Aorta (tissue), 5 donors: ENCODE measurements at regions not wholly inside any gene's neighbourhood (a gene's known extent, or its start where the extent isn't known, plus 50 kb on each side); places are given as distances from the start of the nearest gene placed in this dataset.
"Not testable (repeated sequence)": the region's sequence is repeated elsewhere in the genome, so short reads cannot be mapped to it uniquely, and the experiment has no call there.

Experiments used
- ATAC-seq: fragments of 200-7000 bp; cut with Tn5 transposase; one replicate; pipeline ENCODE4 v1.9.1; 2022; ENCODE audit warnings: moderate library complexity; ENCODE audit not compliant: low FRiP score
- DNase-seq, 2 donors: peaks; one replicate each; pipeline ENCODE4 v3.0.0-alpha.2; 2020
- H3K27ac ChIP-seq, 2 donors: one replicate each; pipeline ENCODE4 v1.5.1; 2013; ENCODE audit warnings: low read length in 2 of 2, mild to moderate bottlenecking in 2 of 2, moderate library complexity in 2 of 2, control low read depth in 1 of 2, inconsistent platforms in 1 of 2, low read depth in 1 of 2
- H3K27me3 ChIP-seq, 2 donors: one replicate each; pipeline ENCODE4 v1.6.1; 2013; ENCODE audit warnings: control low read depth in 1 of 2, low read length in 1 of 2, mild to moderate bottlenecking in 1 of 2, moderate library complexity in 1 of 2; ENCODE audit not compliant: insufficient read depth in 2 of 2, control insufficient read depth in 1 of 2
- H3K36me3 ChIP-seq, 2 donors: one replicate each; pipeline ENCODE4 v1.6.1; 2013; ENCODE audit warnings: control low read depth in 1 of 2, low read length in 1 of 2, mild to moderate bottlenecking in 1 of 2; ENCODE audit not compliant: insufficient read depth in 2 of 2, control insufficient read depth in 1 of 2
- H3K4me1 ChIP-seq, 2 donors: one replicate each; pipeline ENCODE4 v1.6.1; 2013; ENCODE audit warnings: low read length in 2 of 2, control low read depth in 1 of 2, mild to moderate bottlenecking in 1 of 2, moderate library complexity in 1 of 2; ENCODE audit not compliant: insufficient read depth in 2 of 2, control insufficient read depth in 1 of 2
- H3K4me3 ChIP-seq, 2 donors: one replicate each; pipeline ENCODE4 v1.5.1; 2013; ENCODE audit warnings: low read length in 2 of 2, control low read depth in 1 of 2, mild to moderate bottlenecking in 1 of 2
- H3K9me3 ChIP-seq: one replicate; pipeline ENCODE4 v1.6.1; 2013; ENCODE audit warnings: mild to moderate bottlenecking, low read length; ENCODE audit not compliant: control insufficient read depth
- WGBS, 2 donors: extraction: QIAGEN DNeasy Blood & Tissue Kit; methylation state at CpG; one replicate each; pipeline ENCODE4 v1.1.7; 2013; 5-methylcytosine and 5-hydroxymethylcytosine counted together
- intact Hi-C, 2 donors: fragments of 100-400 bp; cut with DNase I; formaldehyde crosslinking; loops; one replicate each; pipeline versions ENCODE4 v1.14.2 to v1.15.0; 2022
- donor health status: healthy with polysubstance abuse.
- donor health status: Bipolar disorder and iron deficiency.
- donor health status: DM: no; HTN: no; CAD: no.
- donor health status: DM: no; HTN: no; CAD: no.
- donor health status: DM: yes; HTN: yes; CAD: no.

GRCh38 chr11:13136272-13136596 is 127.1 kb downstream of the RASSF10 start:
- DNase-seq (no peak), ATAC-seq (no peak)
- intact Hi-C loops = no loop called here
- Histone ChIP-seq H3K4me1 (no peaks in the 10 kb centered on the region), H3K36me3 (no peaks in the 10 kb centered on the region), H3K27me3 (no peaks in the 10 kb centered on the region), H3K9me3 (peaks cover 2% of the 10 kb centered on the region), H3K4me3 (no peak overlapping the region), H3K27ac (no peak overlapping the region)
- WGBS, 2 donors = 82 to 93% methylated on average over 2 of the region's 2 CpGs

GRCh38 chr11:13137844-13138301 is 128.8 kb downstream of the RASSF10 start:
- WGBS, 2 donors = 36 to 46% methylated on average over 1 of the region's 1 CpG
- Histone ChIP-seq H3K27me3 (no peaks in the 10 kb centered on the region), H3K9me3 (no peaks in the 10 kb centered on the region), H3K4me3 (no peak overlapping the region), H3K4me1 (no peaks in the 10 kb centered on the region), H3K27ac (no peak overlapping the region), H3K36me3 (no peaks in the 10 kb centered on the region)
- ATAC-seq (no peak), DNase-seq (no peak)
- intact Hi-C loops = no loop called here

- H3K4me3 ChIP-seq, DNase-seq, H3K27ac ChIP-seq, H3K9me3 ChIP-seq, H3K27me3 ChIP-seq, H3K4me1 ChIP-seq, H3K36me3 ChIP-seq, ATAC-seq, intact Hi-C loops: not testable (repeated sequence)
- 82 to 86% methylated on average over 1 of the region's 1 CpG for WGBS, 2 donors
These were observed 130.0 kb downstream of the RASSF10 start for GRCh38 chr11:13139085-13139484.

DNA sequence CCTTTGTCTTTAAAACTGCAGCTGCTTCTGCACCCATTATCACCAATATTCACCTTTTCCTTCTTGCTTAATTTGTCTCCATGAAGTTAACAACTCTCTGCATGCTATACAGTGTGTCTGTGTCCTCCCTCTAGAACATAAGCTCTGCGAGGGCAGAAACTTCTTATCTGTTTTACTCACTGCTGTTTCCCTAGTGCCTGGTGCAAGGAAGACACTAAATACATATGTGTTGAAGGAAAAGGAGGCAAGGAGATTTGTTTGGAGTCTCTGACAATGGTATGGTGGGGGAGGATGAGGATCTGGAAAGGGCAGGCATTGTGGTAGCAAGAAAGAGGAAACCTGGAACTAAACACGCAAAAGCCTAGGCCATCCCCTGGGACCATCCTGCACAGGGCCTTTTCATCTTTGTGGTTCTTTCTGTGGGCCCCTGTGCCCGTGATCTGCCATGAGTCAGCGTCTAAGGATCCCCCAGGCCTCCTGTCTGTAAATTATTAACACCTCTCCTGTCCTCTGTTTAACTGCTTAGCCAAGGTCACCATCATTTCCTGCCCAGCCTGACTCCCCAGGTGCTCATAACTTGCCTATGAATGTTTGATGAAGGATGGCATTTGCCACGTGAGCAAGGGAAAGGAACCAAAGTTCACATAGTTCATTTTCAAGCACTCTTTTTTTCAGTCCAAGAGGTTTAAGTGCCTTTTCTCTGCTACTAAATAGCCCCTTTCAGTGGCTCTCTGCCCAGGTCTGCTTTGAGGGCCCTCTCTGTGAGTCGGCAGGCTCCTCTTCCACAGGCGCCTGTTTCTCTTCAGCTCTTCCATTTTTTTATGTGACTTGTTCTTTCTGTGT is 131.1 kb downstream of the RASSF10 start:
- H3K27ac ChIP-seq = no peak overlapping the region
- 64 to 67% methylated on average over 7 of the region's 7 CpGs for WGBS, 2 donors
- no peaks in the 10 kb centered on the region for H3K36me3 ChIP-seq
- no peak for ATAC-seq
- intact Hi-C loops = no loop called here
- DNase-seq = no peak
- no peak overlapping the region for H3K4me3 ChIP-seq
- H3K9me3 ChIP-seq = no peaks in the 10 kb centered on the region
- no peaks in the 10 kb centered on the region for H3K4me1 ChIP-seq
- no peaks in the 10 kb centered on the region for H3K27me3 ChIP-seq

GRCh38 chr11:13140873-13141655 is 131.9 kb downstream of the RASSF10 start:
- intact Hi-C loops = no loop called here
- H3K4me1 ChIP-seq = no peaks in the 10 kb centered on the region
- DNase-seq = no peak
- no peaks in the 10 kb centered on the region for H3K27me3 ChIP-seq
- no peak overlapping the region for H3K4me3 ChIP-seq
- H3K36me3 ChIP-seq = no peaks in the 10 kb centered on the region
- no peaks in the 10 kb centered on the region for H3K9me3 ChIP-seq
- WGBS, 2 donors = 80 to 82% methylated on average over 10 of the region's 10 CpGs
- no peak overlapping the region for H3K27ac ChIP-seq
- ATAC-seq = no peak

DNA sequence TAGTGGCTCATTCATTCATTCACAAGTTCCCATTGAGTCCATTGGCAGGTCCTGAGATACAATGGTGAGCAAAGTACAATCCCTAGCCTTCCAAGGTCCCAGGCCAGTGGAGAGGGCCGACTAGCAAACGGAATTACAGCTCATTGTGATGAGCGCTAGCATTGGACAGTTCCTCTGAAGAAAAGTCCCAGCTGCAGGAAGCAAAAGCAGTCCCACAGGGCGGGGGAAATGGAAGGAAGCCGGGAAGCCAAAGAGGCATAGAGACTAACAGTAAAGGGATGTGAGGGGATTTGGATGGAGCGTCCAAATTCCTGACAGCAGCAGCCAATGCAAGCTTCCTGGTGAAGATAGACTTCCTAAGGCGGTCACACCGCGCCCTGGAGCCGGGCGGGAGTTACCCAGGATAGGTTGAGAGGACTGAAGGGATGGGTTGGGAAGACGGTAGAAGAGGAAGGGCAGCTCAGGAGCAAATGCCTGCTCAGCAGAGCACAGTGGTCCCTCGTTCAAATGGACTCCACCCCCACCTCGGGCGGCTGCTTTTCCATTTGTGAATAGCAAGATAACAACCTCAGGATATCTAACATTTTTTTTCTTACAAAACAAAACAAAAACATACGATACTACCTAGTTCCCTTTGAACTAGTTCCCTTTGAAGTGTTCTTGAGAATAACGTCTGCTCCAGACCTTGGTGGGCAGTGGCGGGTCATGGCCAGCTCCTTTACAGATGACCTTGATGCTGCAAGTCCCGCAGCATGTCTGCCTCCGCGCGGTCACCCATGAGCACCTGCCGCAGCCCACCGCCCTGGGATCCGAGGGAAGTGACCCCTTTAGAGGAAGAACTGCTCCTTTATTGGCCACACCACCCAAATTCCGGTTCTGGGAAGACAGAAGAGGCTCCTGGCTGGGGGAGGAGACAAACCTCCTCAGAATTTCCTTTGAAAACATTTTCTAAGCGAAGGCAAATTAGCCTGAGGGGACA is 132.9 kb downstream of the RASSF10 start:
- no peak for DNase-seq
- no peaks in the 10 kb centered on the region for H3K4me1 ChIP-seq
- 75 to 76% methylated on average over 27 of the region's 27 CpGs for WGBS, 2 donors
- H3K27ac ChIP-seq = no peak overlapping the region
- peaks cover 1% of the 10 kb centered on the region for H3K9me3 ChIP-seq
- H3K36me3 ChIP-seq = no peaks in the 10 kb centered on the region
- intact Hi-C loops = no loop called here
- H3K27me3 ChIP-seq = no peaks in the 10 kb centered on the region
- ATAC-seq = no peak
- H3K4me3 ChIP-seq = no peak overlapping the region

- DNase-seq = no peak
- intact Hi-C loops = no loop called here
- H3K36me3 ChIP-seq = no peaks in the 10 kb centered on the region
- no peak for ATAC-seq
- peaks cover 1% of the 10 kb centered on the region for H3K9me3 ChIP-seq
- H3K4me1 ChIP-seq = no peaks in the 10 kb centered on the region
- 74 to 88% methylated on average over 1 of the region's 1 CpG for WGBS, 2 donors
- no peaks in the 10 kb centered on the region for H3K27me3 ChIP-seq
- H3K27ac ChIP-seq = no peak overlapping the region
- no peak overlapping the region for H3K4me3 ChIP-seq
These were observed 133.9 kb upstream of the BMAL1 start for GRCh38 chr11:13143486-13144297.

GRCh38 chr11:13145461-13145860 is 132.1 kb upstream of the BMAL1 start:
- Histone ChIP-seq H3K27ac (no peak overlapping the region), H3K4me1 (no peaks in the 10 kb centered on the region), H3K36me3 (no peaks in the 10 kb centered on the region), H3K9me3 (peaks cover 1% of the 10 kb centered on the region), H3K27me3 (no peaks in the 10 kb centered on the region), H3K4me3 (no peak overlapping the region)
- no peak for ATAC-seq
- intact Hi-C loops = no loop called here
- no peak for DNase-seq
- 77 to 82% methylated on average over 2 of the region's 2 CpGs for WGBS, 2 donors
